NT2/D1 (cell line): ENCODE measurements at regions not wholly inside any gene's neighbourhood (a gene's known extent, or its start where the extent isn't known, plus 50 kb on each side); places are given as distances from the start of the nearest gene placed in this dataset.

Experiments used
- SUZ12 ChIP-seq: IDR thresholded peaks from 2 replicates; pipeline ENCODE4 v1.6.1; 2011; ENCODE audit not compliant: insufficient read length, insufficient read depth; ENCODE audit errors: extremely low read depth
- YY1 ChIP-seq: IDR thresholded peaks from 2 replicates; pipeline ENCODE4 v1.6.1; 2011; ENCODE audit not compliant: insufficient read length, insufficient read depth
- ZNF274 ChIP-seq: IDR thresholded peaks from 2 replicates; pipeline ENCODE4 v1.6.1; 2011; ENCODE audit warnings: mild to moderate bottlenecking, low read depth, low read length

- no peak for TF ChIP-seq YY1
- no peak for TF ChIP-seq SUZ12
- TF ChIP-seq ZNF274: no peak
Observed at GRCh38 chr7:121610243-121610642, 214.1 kb upstream of the FAM3C start.
